Spleen (tissue), 11 donors: ENCODE measurements at regions not wholly inside any gene's neighbourhood (a gene's known extent, or its start where the extent isn't known, plus 50 kb on each side); places are given as distances from the start of the nearest gene placed in this dataset.

Experiments
- DNase-seq: peaks from one replicate; pipeline ENCODE4 v3.0.0-alpha.2; 2020
- H3K27ac ChIP-seq, 8 donors: fragments of 200-600 bp; sonication (generic) in 7 of 8; 1 replicate in 4 of 8; 2 replicates in 4 of 8; pipeline versions ENCODE4 v1.5.0 to v1.8.0; 2016 to 2021; ENCODE audit warnings: inconsistent platforms in 4 of 8, mild to moderate bottlenecking in 4 of 8, moderate library complexity in 1 of 8
- H3K27me3 ChIP-seq, 7 donors: fragments of 200-600 bp; sonication (generic) in 6 of 7; replicated peaks in 1 of 7; 1 replicate in 4 of 7; 2 replicates in 3 of 7; pipeline versions ENCODE4 v1.5.0 to v1.8.0; 2016 to 2021; ENCODE audit warnings: inconsistent platforms in 3 of 7, mild to moderate bottlenecking in 1 of 7
- H3K36me3 ChIP-seq, 6 donors: fragments of 200-600 bp; sonication (generic) in 5 of 6; 1 replicate in 4 of 6; 2 replicates in 2 of 6; pipeline versions ENCODE4 v1.5.0 to v1.8.0; 2016 to 2021; ENCODE audit warnings: inconsistent platforms in 2 of 6
- H3K4me1 ChIP-seq, 6 donors: fragments of 200-600 bp; sonication (generic) in 5 of 6; 1 replicate in 3 of 6; 2 replicates in 3 of 6; pipeline versions ENCODE4 v1.5.0 to v1.8.0; 2016 to 2021; ENCODE audit warnings: inconsistent platforms in 3 of 6
- H3K4me3 ChIP-seq, 8 donors: fragments of 200-600 bp; sonication (generic) in 7 of 8; 1 replicate in 4 of 8; 2 replicates in 4 of 8; pipeline versions ENCODE4 v1.5.0 to v1.8.0; 2016 to 2021; ENCODE audit warnings: inconsistent platforms in 4 of 8, mild to moderate bottlenecking in 4 of 8, moderate library complexity in 2 of 8
- H3K9me3 ChIP-seq, 8 donors: fragments of 200-600 bp; sonication (generic) in 7 of 8; 1 replicate in 4 of 8; 2 replicates in 4 of 8; pipeline versions ENCODE4 v1.5.0 to v1.8.0; 2016 to 2021; ENCODE audit warnings: inconsistent platforms in 4 of 8
- CTCF ChIP-seq, 11 experiments: fragments of 200-600 bp in 7 of 11; fragments of 450-650 bp in 4 of 11; sonication (generic) in 4 of 11; IDR thresholded peaks in 8 of 11; conservative IDR thresholded peaks in 3 of 11; 1 replicate in 7 of 11; 2 replicates in 4 of 11; pipeline versions ENCODE4 v1.4.0 to v1.8.0; 2016 to 2021; ENCODE audit warnings: antibody characterized with exemption in 11 of 11, inconsistent platforms in 4 of 11, mild to moderate bottlenecking in 1 of 11
- POLR2A ChIP-seq, 3 donors: fragments of 450-650 bp; IDR thresholded peaks; one replicate each; pipeline ENCODE4 v1.5.1; 2017; ENCODE audit warnings: antibody characterized with exemption in 3 of 3, mild to moderate bottlenecking in 1 of 3
- POLR2AphosphoS5 ChIP-seq, 3 donors: sonication (generic); formaldehyde crosslinking; IDR thresholded peaks; one replicate each; pipeline ENCODE4 v1.5.1; 2017; ENCODE audit warnings: antibody characterized with exemption in 3 of 3
- WGBS, 5 donors: extraction: QIAGEN DNeasy Blood & Tissue Kit in 3 of 5; methylation state at CpG; one replicate each; pipeline versions ENCODE4 v1.1.5 to v1.1.7; 2013 to 2018; 5-methylcytosine and 5-hydroxymethylcytosine counted together
- intact Hi-C: fragments of 100-400 bp; cut with DNase I; formaldehyde crosslinking; loops from one replicate; pipeline ENCODE4 v1.15.0; 2023; ENCODE audit warnings: low total_unique reads
- donor health status: healthy with polysubstance abuse.
- donor health status: DM: no; HTN: no; CAD: no; lungs with moderate emphysema.
- donor health status: DM: no; HTN: no; CAD: no.
- donor health status: Bipolar disorder and iron deficiency.
- donor health status: healthy.
- donor health status: DM: no; HTN: no; CAD: no.
- donor health status: DM: yes; HTN: yes; CAD: no.

- intact Hi-C loops = no loop called here
- Histone ChIP-seq H3K9me3 (peaks cover 0 to 4% (median 2%) of the 10 kb centered on the region in 8 donors), H3K27ac (no peak overlapping the region), H3K4me1 (no peaks in the 10 kb centered on the region), H3K27me3 (no peaks in the 10 kb centered on the region), H3K36me3 (no peaks in the 10 kb centered on the region), H3K4me3 (no peak overlapping the region)
- 91 to 97% (median 96%) methylated on average over 1 of the region's 1 CpG for WGBS, 5 donors
- no peak for DNase-seq
- TF ChIP-seq POLR2A (IDR thresholded peaks at IDR 0.05) = no peak
- TF ChIP-seq POLR2AphosphoS5 (IDR thresholded peaks at IDR 0.05) = no peak
Observed at GRCh38 chr4:71148545-71148944, 155.1 kb downstream of the DCK start.

GRCh38 chr4:71151054-71151453, 157.6 kb downstream of the DCK start:
- H3K27ac ChIP-seq = no peak overlapping the region
- no peaks in the 10 kb centered on the region for H3K27me3 ChIP-seq
- H3K36me3 ChIP-seq = no peaks in the 10 kb centered on the region
- DNase-seq = no peak
- peaks cover 0 to 4% (median 2%) of the 10 kb centered on the region in 8 donors for H3K9me3 ChIP-seq
- intact Hi-C loops = no loop called here
- 85 to 96% (median 89%) methylated on average over 2 of the region's 2 CpGs for WGBS, 5 donors
- H3K4me3 ChIP-seq = no peak overlapping the region
- no peak for TF ChIP-seq POLR2AphosphoS5 (IDR thresholded peaks at IDR 0.05)
- TF ChIP-seq CTCF (IDR thresholded peaks at IDR 0.05 in 8 of 11, conservative IDR thresholded peaks at IDR 0.05 in 3 of 11) = no peak
- TF ChIP-seq POLR2A (IDR thresholded peaks at IDR 0.05) = no peak
- H3K4me1 ChIP-seq = no peaks in the 10 kb centered on the region

GRCh38 chr4:71156616-71157015, 163.2 kb downstream of the DCK start:
- no peak for DNase-seq
- Histone ChIP-seq H3K9me3 (no peaks in the 10 kb centered on the region), H3K4me1 (no peaks in the 10 kb centered on the region), H3K36me3 (no peaks in the 10 kb centered on the region), H3K27me3 (no peaks in the 10 kb centered on the region), H3K27ac (no peak overlapping the region), H3K4me3 (no peak overlapping the region)
- TF ChIP-seq CTCF (IDR thresholded peaks at IDR 0.05 in 8 of 11, conservative IDR thresholded peaks at IDR 0.05 in 3 of 11) (no peak), POLR2AphosphoS5 (IDR thresholded peaks at IDR 0.05) (no peak), POLR2A (IDR thresholded peaks at IDR 0.05) (no peak)
- intact Hi-C loops = no loop called here
- WGBS, 5 donors = 48 to 62% (median 50%) methylated on average over 4 of the region's 4 CpGs

GRCh38 chr4:71162386-71162785, 168.9 kb downstream of the DCK start:
- H3K36me3 ChIP-seq = no peaks in the 10 kb centered on the region
- TF ChIP-seq POLR2AphosphoS5 (IDR thresholded peaks at IDR 0.05) (no peak), POLR2A (IDR thresholded peaks at IDR 0.05) (no peak), CTCF (IDR thresholded peaks at IDR 0.05 in 8 of 11, conservative IDR thresholded peaks at IDR 0.05 in 3 of 11) (no peak)
- H3K9me3 ChIP-seq = no peaks in the 10 kb centered on the region
- peaks cover 0 to 6% (median 0%) of the 10 kb centered on the region in 7 donors for H3K27me3 ChIP-seq
- H3K4me1 ChIP-seq = no peaks in the 10 kb centered on the region
- no peak overlapping the region for H3K4me3 ChIP-seq
- intact Hi-C loops = no loop called here
- WGBS, 5 donors = 89 to 100% (median 98%) methylated on average over 1 of the region's 1 CpG
- H3K27ac ChIP-seq = no peak overlapping the region
- no peak for DNase-seq

- no peak for TF ChIP-seq CTCF (IDR thresholded peaks at IDR 0.05 in 8 of 11, conservative IDR thresholded peaks at IDR 0.05 in 3 of 11)
- TF ChIP-seq POLR2A (IDR thresholded peaks at IDR 0.05) = no peak
- no peak for TF ChIP-seq POLR2AphosphoS5 (IDR thresholded peaks at IDR 0.05)
- intact Hi-C loops = no loop called here
- no peak for DNase-seq
- H3K36me3 ChIP-seq = no peaks in the 10 kb centered on the region
- 62 to 88% (median 81%) methylated on average over 2 of the region's 2 CpGs for WGBS, 5 donors
- H3K9me3 ChIP-seq = no peaks in the 10 kb centered on the region
- H3K27ac ChIP-seq = no peak overlapping the region
- H3K4me3 ChIP-seq = no peak overlapping the region
- no peaks in the 10 kb centered on the region for H3K4me1 ChIP-seq
- H3K27me3 ChIP-seq = peaks cover 0 to 6% (median 0%) of the 10 kb centered on the region in 7 donors
Observed at GRCh38 chr4:71163317-71163716, 169.9 kb downstream of the DCK start.
